GM12891 (cell line): ENCODE measurements at regions not wholly inside any gene's neighbourhood (a gene's known extent, or its start where the extent isn't known, plus 50 kb on each side); places are given as distances from the start of the nearest gene placed in this dataset.

Experiments
- POLR2A ChIP-seq: IDR thresholded peaks from 2 replicates; pipeline ENCODE4 v1.6.1; 2011; ENCODE audit warnings: low read depth, low read length, control low read depth
- POLR2AphosphoS5 ChIP-seq: IDR thresholded peaks from 2 replicates; pipeline ENCODE4 v1.6.1; 2011; ENCODE audit warnings: low read depth, low read length, control low read depth
- TAF1 ChIP-seq: IDR thresholded peaks from 2 replicates; pipeline ENCODE4 v1.6.1; 2011; ENCODE audit warnings: low read depth, low read length, control low read depth

DNA sequence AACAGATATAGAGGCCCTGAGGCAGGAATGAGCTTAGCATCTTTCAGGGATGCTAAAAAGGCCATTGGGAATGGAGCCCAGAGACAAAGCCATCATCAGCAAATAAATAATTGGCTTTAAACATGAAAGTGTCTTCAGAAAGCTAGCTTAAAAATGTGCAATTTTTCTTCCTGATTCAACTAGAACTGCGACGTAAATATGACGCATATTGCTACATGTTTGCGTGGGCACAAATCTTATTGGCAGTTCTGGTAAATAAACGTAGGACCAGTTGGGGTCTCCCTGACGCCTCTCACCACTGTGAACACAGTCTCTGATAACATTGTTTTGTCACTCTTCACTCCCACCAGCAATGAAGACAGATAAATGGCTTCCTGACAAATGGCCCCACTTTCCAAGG lies 97.3 kb upstream of the SRD5A3 start:
- no peak for TF ChIP-seq POLR2A
- no peak for TF ChIP-seq TAF1
- TF ChIP-seq POLR2AphosphoS5: no peak
